Peyer's patch (tissue), 4 donors: ENCODE measurements at regions not wholly inside any gene's neighbourhood (a gene's known extent, or its start where the extent isn't known, plus 50 kb on each side); places are given as distances from the start of the nearest gene placed in this dataset.

ENCODE experiments used
- DNase-seq, 3 donors: peaks; one replicate each; pipeline ENCODE4 v3.0.0-alpha.2; 2017 to 2019
- H3K27ac ChIP-seq, 4 donors: fragments of 200-600 bp; sonication (generic); one replicate each; pipeline ENCODE4 v1.5.1; 2016 to 2019
- H3K27me3 ChIP-seq, 2 donors: fragments of 200-600 bp; sonication (generic); one replicate each; pipeline ENCODE4 v1.5.1; 2019
- H3K36me3 ChIP-seq, 3 donors: fragments of 200-600 bp; sonication (generic); one replicate each; pipeline ENCODE4 v1.5.1; 2016 to 2019
- H3K4me1 ChIP-seq, 4 donors: fragments of 200-600 bp; sonication (generic); one replicate each; pipeline ENCODE4 v1.5.1; 2016 to 2019
- H3K4me3 ChIP-seq, 4 donors: fragments of 200-600 bp; sonication (generic); 1 replicate in 3 of 4; 2 replicates in 1 of 4; pipeline ENCODE4 v1.5.1; 2016 to 2019; ENCODE audit warnings: mild to moderate bottlenecking in 1 of 4
- H3K9me3 ChIP-seq, 4 donors: fragments of 200-600 bp; sonication (generic); one replicate each; pipeline ENCODE4 v1.5.1; 2016 to 2019; ENCODE audit warnings: mild to moderate bottlenecking in 1 of 4
- POLR2A ChIP-seq, 2 donors: fragments of 450-650 bp; IDR thresholded peaks; one replicate each; pipeline ENCODE4 v1.5.1; 2017; ENCODE audit warnings: antibody characterized with exemption in 2 of 2, mild to moderate bottlenecking in 2 of 2, moderate library complexity in 2 of 2
- TF ChIP-seq, protein P1 (sequence below), 6 experiments: fragments of 450-650 bp in 4 of 6; fragments of 200-600 bp in 2 of 6; sonication (generic) in 1 of 6; IDR thresholded peaks; one replicate each; pipeline ENCODE4 v1.5.1; 2017 to 2019; ENCODE audit warnings: antibody characterized with exemption in 6 of 6, mild to moderate bottlenecking in 3 of 6, moderate library complexity in 1 of 6

DNA sequence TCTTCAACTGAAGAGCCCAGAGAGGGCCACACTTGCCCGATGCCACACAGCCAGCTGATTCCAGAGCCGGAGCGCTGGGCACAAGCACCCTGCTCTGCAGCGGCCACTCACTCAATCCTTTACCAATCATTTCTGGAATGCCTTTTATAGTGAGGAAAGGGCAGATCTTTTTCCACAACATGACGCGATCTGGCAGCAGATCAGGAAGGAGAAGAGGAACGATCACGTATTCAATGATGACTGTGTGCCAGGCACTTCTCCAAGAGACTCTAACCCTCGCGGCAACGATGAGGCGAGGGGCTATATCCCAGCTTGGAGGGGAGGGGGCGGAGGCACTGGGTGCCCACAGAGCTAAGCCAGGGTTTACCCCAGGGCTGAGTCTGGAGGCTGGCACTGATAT lies 56.3 kb upstream of the TCF20 start:
- Histone ChIP-seq H3K27ac (no peak overlapping the region), H3K9me3 (no peaks in the 10 kb centered on the region), H3K4me1 (peaks cover 0 to 12% (median 0%) of the 10 kb centered on the region in 4 donors), H3K36me3 (no peaks in the 10 kb centered on the region), H3K4me3 (no peak overlapping the region), H3K27me3 (no peaks in the 10 kb centered on the region)
- no peak for DNase-seq
- TF ChIP-seq, protein P1, sequence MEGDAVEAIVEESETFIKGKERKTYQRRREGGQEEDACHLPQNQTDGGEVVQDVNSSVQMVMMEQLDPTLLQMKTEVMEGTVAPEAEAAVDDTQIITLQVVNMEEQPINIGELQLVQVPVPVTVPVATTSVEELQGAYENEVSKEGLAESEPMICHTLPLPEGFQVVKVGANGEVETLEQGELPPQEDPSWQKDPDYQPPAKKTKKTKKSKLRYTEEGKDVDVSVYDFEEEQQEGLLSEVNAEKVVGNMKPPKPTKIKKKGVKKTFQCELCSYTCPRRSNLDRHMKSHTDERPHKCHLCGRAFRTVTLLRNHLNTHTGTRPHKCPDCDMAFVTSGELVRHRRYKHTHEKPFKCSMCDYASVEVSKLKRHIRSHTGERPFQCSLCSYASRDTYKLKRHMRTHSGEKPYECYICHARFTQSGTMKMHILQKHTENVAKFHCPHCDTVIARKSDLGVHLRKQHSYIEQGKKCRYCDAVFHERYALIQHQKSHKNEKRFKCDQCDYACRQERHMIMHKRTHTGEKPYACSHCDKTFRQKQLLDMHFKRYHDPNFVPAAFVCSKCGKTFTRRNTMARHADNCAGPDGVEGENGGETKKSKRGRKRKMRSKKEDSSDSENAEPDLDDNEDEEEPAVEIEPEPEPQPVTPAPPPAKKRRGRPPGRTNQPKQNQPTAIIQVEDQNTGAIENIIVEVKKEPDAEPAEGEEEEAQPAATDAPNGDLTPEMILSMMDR (IDR thresholded peaks at IDR 0.05), result no peak
- no peak for TF ChIP-seq POLR2A (IDR thresholded peaks at IDR 0.05)

DNA sequence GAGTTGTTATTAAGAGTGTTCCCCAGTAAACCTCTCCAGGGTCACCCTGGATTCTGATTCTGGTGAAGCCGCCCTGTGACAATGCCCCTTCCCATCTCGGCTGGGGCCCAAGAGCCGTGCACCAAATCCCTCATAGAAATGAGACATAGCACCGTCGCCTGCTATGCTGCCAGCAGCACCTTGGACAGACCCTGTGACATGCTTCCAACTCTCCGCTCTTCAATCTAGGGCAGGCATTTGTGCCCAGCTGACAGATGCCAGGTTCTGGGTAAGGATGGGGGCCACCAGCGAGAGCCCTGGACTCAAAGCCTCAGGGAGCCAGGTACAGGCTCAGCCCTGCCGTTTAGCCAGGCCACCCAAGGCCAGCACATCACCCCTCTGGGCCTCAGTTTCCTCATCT lies 55.8 kb upstream of the TCF20 start:
- Histone ChIP-seq H3K27me3 (no peaks in the 10 kb centered on the region), H3K36me3 (no peaks in the 10 kb centered on the region), H3K27ac (no peak overlapping the region), H3K4me1 (peaks cover 0 to 12% (median 0%) of the 10 kb centered on the region in 4 donors), H3K4me3 (no peak overlapping the region), H3K9me3 (no peaks in the 10 kb centered on the region)
- no peak for TF ChIP-seq POLR2A (IDR thresholded peaks at IDR 0.05)
- TF ChIP-seq, protein P1 (IDR thresholded peaks at IDR 0.05), result no peak
- DNase-seq, result no peak

DNA sequence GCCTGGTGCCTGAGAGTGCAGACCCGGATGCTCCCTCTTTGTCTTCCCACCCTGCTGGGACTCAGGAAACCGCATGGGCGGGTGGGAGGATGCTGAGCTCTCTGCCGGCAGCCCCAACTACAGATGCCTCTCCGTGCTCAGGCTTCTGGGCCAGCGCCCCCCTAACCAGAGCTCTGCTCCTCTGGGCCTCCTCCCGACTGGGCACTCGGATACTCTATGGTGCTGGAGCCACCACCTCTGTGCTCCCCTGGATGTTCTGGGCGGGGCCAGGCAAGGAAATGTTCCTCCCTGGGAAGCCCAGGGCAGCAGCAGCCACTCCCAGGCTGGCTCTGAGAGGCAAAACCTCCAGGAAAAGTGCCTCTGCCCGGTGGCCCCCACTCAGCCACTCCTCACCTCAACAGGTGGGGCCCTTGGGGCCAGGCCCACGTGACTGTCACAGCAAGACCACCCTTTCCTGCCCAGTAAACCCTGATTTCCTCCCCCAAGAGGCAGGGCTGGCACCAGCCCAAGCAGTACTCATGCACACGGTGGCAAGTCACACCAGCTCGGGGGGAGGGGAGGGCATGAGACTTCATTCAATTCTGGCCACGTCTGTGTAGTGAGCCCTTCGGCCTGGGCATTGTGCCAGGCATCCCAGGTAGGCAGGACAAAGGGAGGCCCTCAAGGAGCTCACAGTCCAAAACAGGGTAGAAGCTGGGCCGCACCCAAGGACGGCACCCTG lies 54.7 kb upstream of the TCF20 start:
- Histone ChIP-seq H3K27ac (no peak overlapping the region), H3K36me3 (no peaks in the 10 kb centered on the region), H3K27me3 (no peaks in the 10 kb centered on the region), H3K9me3 (no peaks in the 10 kb centered on the region), H3K4me3 (no peak overlapping the region), H3K4me1 (peaks cover 0 to 12% (median 0%) of the 10 kb centered on the region in 4 donors)
- TF ChIP-seq, protein P1 (IDR thresholded peaks at IDR 0.05), result no peak
- no peak for TF ChIP-seq POLR2A (IDR thresholded peaks at IDR 0.05)
- peak in 1 of 3 donors; percentile 64 for DNase-seq

DNA sequence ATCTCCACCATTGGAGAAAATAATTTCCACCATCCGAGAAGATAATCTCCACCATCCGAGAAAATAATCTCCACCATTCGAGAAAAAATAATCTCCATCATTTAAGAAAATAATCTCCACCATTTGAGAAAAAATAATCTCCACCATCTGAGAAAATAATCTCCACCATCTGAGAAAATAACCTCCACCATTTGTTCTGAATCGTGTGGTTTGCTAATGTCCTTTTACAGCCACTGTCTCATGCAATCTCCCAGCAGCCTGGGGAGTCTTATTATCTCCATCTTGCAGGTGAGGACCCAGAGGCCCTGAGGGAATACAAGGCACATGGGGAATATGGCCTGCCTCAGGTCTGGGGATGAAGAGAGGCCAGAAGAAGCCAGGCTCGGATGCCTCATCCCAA lies 54.1 kb upstream of the TCF20 start:
- TF ChIP-seq, protein P1 (IDR thresholded peaks at IDR 0.05), result no peak
- TF ChIP-seq POLR2A (IDR thresholded peaks at IDR 0.05), result no peak
- H3K9me3 ChIP-seq, result no peaks in the 10 kb centered on the region
- H3K4me1 ChIP-seq, result peaks cover 0 to 12% (median 0%) of the 10 kb centered on the region in 4 donors
- H3K27ac ChIP-seq, result no peak overlapping the region
- no peak for DNase-seq
- no peak overlapping the region for H3K4me3 ChIP-seq
- no peaks in the 10 kb centered on the region for H3K27me3 ChIP-seq
- no peaks in the 10 kb centered on the region for H3K36me3 ChIP-seq

DNA sequence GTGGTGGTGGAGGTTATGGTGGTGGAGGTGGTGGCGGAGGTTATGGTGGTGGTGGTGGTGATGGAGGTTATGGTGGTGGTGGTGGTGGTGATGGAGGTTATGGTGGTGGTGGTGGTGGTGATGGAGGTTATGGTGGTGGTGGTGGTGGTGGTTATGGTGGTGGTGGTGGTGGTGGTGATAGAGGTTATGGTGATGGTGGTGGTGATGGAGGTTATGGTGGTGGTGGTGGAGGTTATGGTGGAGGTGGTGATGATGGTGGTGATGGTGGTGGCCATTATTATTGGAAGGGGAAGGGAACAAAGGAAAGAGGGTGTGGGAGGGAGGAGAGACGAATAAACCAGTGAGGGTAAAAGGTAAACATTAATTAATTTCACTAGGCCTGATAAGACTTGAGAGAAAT lies 53.5 kb upstream of the TCF20 start:
- no peak overlapping the region for H3K4me3 ChIP-seq

More for the DNA sequence above, 53.5 kb upstream of the TCF20 start:
- DNase-seq, result no peak
- no peaks in the 10 kb centered on the region for H3K27me3 ChIP-seq
- no peaks in the 10 kb centered on the region for H3K9me3 ChIP-seq
- TF ChIP-seq POLR2A (IDR thresholded peaks at IDR 0.05), result no peak
- TF ChIP-seq, protein P1 (IDR thresholded peaks at IDR 0.05), result no peak
- no peak overlapping the region for H3K27ac ChIP-seq
- no peaks in the 10 kb centered on the region for H3K36me3 ChIP-seq
- peaks cover 0 to 12% (median 0%) of the 10 kb centered on the region in 4 donors for H3K4me1 ChIP-seq
